HL-60 (cell line): ENCODE measurements at regions not wholly inside any gene's neighbourhood (a gene's known extent, or its start where the extent isn't known, plus 50 kb on each side); places are given as distances from the start of the nearest gene placed in this dataset.

Source experiments
- DNase-seq, 2 experiments: peaks; one replicate each; pipeline ENCODE4 v3.0.0-alpha.2; 2010 to 2020; ENCODE audit warnings: low read depth in 1 of 2, low spot score in 1 of 2
- H3K27ac ChIP-seq: fragments of 250-450 bp; sonication (Bioruptor Pico); replicated peaks from 2 replicates; pipeline ENCODE4 v1.5.1; 2020; ENCODE audit warnings: mild to moderate bottlenecking, moderate library complexity
- H3K27me3 ChIP-seq: fragments of 250-450 bp; sonication (Bioruptor Pico); 2 replicates; pipeline ENCODE4 v1.5.1; 2021; ENCODE audit warnings: mild to moderate bottlenecking, moderate library complexity; ENCODE audit not compliant: insufficient read depth, poor library complexity, severe bottlenecking
- H3K4me3 ChIP-seq: replicated peaks from 2 replicates; pipeline ENCODE4 v1.5.1; 2011; ENCODE audit warnings: mild to moderate bottlenecking, control low read depth, low read length; ENCODE audit not compliant: insufficient read depth
- GABPA ChIP-seq: IDR thresholded peaks from 2 replicates; pipeline ENCODE4 v1.6.1; 2012; ENCODE audit warnings: low read depth
- POLR2AphosphoS5 ChIP-seq: IDR thresholded peaks from 2 replicates; pipeline ENCODE4 v1.6.1; 2012; ENCODE audit warnings: low read depth
- SPI1 ChIP-seq: IDR thresholded peaks from 2 replicates; pipeline ENCODE4 v1.6.1; 2012; ENCODE audit warnings: low read depth, mild to moderate bottlenecking, borderline replicate concordance
- TF ChIP-seq, protein P1 (sequence below): IDR thresholded peaks from one replicate; pipeline ENCODE4 v1.5.1; 2011; ENCODE audit warnings: low read length, control low read depth, inconsistent platforms; ENCODE audit not compliant: insufficient read depth
- TF ChIP-seq, protein P2 (sequence below): IDR thresholded peaks from 2 replicates; pipeline ENCODE4 v1.6.1; 2012; ENCODE audit warnings: low read depth; ENCODE audit not compliant: insufficient replicate concordance

- Histone ChIP-seq H3K27me3 (no peaks in the 10 kb centered on the region), H3K27ac (no peak overlapping the region), H3K4me3 (no peak overlapping the region)
- TF ChIP-seq, protein P1, sequence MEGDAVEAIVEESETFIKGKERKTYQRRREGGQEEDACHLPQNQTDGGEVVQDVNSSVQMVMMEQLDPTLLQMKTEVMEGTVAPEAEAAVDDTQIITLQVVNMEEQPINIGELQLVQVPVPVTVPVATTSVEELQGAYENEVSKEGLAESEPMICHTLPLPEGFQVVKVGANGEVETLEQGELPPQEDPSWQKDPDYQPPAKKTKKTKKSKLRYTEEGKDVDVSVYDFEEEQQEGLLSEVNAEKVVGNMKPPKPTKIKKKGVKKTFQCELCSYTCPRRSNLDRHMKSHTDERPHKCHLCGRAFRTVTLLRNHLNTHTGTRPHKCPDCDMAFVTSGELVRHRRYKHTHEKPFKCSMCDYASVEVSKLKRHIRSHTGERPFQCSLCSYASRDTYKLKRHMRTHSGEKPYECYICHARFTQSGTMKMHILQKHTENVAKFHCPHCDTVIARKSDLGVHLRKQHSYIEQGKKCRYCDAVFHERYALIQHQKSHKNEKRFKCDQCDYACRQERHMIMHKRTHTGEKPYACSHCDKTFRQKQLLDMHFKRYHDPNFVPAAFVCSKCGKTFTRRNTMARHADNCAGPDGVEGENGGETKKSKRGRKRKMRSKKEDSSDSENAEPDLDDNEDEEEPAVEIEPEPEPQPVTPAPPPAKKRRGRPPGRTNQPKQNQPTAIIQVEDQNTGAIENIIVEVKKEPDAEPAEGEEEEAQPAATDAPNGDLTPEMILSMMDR = no peak
- no peak for TF ChIP-seq GABPA
- TF ChIP-seq, protein P2, sequence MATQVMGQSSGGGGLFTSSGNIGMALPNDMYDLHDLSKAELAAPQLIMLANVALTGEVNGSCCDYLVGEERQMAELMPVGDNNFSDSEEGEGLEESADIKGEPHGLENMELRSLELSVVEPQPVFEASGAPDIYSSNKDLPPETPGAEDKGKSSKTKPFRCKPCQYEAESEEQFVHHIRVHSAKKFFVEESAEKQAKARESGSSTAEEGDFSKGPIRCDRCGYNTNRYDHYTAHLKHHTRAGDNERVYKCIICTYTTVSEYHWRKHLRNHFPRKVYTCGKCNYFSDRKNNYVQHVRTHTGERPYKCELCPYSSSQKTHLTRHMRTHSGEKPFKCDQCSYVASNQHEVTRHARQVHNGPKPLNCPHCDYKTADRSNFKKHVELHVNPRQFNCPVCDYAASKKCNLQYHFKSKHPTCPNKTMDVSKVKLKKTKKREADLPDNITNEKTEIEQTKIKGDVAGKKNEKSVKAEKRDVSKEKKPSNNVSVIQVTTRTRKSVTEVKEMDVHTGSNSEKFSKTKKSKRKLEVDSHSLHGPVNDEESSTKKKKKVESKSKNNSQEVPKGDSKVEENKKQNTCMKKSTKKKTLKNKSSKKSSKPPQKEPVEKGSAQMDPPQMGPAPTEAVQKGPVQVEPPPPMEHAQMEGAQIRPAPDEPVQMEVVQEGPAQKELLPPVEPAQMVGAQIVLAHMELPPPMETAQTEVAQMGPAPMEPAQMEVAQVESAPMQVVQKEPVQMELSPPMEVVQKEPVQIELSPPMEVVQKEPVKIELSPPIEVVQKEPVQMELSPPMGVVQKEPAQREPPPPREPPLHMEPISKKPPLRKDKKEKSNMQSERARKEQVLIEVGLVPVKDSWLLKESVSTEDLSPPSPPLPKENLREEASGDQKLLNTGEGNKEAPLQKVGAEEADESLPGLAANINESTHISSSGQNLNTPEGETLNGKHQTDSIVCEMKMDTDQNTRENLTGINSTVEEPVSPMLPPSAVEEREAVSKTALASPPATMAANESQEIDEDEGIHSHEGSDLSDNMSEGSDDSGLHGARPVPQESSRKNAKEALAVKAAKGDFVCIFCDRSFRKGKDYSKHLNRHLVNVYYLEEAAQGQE = no peak
- TF ChIP-seq SPI1 = no peak
- TF ChIP-seq POLR2AphosphoS5 = no peak
- no peak for DNase-seq
These were observed 147.1 kb downstream of the ENC1 start for GRCh38 chr5:74493411-74493810.

DNA sequence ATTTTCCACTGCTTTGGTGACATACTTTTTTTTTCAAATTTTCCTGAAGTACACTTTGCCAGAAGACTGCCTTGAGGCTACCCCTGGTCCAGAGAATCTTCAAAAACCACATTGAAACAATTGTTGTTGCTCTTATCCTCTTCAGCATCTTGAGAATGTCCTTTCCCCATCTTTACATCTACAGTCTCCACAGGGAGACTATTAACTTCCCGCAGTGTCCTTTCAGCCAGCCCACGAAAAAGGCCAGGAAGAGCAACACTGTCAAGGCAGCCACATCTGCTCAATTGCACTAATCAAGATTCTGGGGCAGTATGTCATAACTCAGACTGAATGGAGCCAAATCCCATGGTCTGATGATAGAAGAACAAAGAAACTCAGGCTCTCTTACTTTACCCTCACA is 148.3 kb downstream of the ENC1 start:
- Histone ChIP-seq H3K27ac (no peak overlapping the region), H3K4me3 (no peak overlapping the region), H3K27me3 (no peaks in the 10 kb centered on the region)
- no peak for DNase-seq
- TF ChIP-seq SPI1 (no peak), GABPA (no peak), POLR2AphosphoS5 (no peak)
- TF ChIP-seq, protein P1 = no peak
- TF ChIP-seq, protein P2 = no peak

DNA sequence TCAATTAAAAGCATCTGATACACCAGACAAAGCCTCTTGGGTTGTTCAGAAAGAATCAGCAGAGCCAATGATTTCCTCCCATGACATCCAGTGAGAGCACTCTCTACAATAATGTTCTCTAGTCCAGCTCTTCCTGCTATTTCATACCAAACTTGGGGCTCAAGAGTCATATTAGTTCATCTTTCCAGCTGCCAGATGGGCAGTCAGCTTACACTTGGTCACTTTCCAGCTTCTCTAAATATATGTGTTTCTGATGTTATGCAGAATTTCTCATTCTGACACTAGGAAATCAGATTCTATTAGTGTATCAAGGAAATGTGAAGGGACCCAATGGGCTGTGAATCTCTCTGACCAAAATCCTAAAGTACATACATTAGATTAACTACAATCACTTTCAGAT is 148.9 kb downstream of the ENC1 start:
- Histone ChIP-seq H3K4me3 (no peak overlapping the region), H3K27me3 (no peaks in the 10 kb centered on the region), H3K27ac (no peak overlapping the region)
- TF ChIP-seq, protein P1 = no peak
- TF ChIP-seq SPI1 = no peak
- TF ChIP-seq POLR2AphosphoS5 = no peak
- TF ChIP-seq, protein P2 = no peak
- TF ChIP-seq GABPA = no peak
- DNase-seq = no peak
